ENCODE measurements at regions not wholly inside any gene's neighbourhood (a gene's known extent, or its start where the extent isn't known, plus 50 kb on each side); places are given as distances from the start of the nearest gene placed in this dataset.

- no peak for TF ChIP-seq CTCF (conservative IDR thresholded peaks at IDR 0.05; ENCODE audit: low read length)
- no peak for TF ChIP-seq EZH2phosphoT487 (IDR thresholded peaks at IDR 0.05; ENCODE audit: borderline replicate concordance)
Measured at GRCh38 chr10:60613434-60613833, 164.8 kb upstream of the CDK1 start.
